H1 (cell line): ENCODE measurements at regions not wholly inside any gene's neighbourhood (a gene's known extent, or its start where the extent isn't known, plus 50 kb on each side); places are given as distances from the start of the nearest gene placed in this dataset.

ENCODE experiments used
- CTCF ChIA-PET: fragments of 300-600 bp; sonication (Branson Sonifier 250); formaldehyde crosslinking; loops from one replicate; lab custom pipeline; 2021; ENCODE audit not compliant: partially characterized antibody; lab: Charles Lee
- POLR2A ChIA-PET: fragments of 300-600 bp; sonication (Branson Sonifier 250); formaldehyde crosslinking; loops from one replicate; lab custom pipeline; 2021; ENCODE audit warnings: inconsistent platforms; ENCODE audit not compliant: partially characterized antibody; lab: Charles Lee
- DNase-seq, 2 experiments: peaks; one replicate each; pipeline versions ENCODE4 v3.0.0 to v3.0.0-alpha.2; 2010 to 2022; ENCODE audit warnings: low spot score in 2 of 2, low read depth in 1 of 2, mixed read lengths in 1 of 2
- FAIRE-seq: peaks from 2 replicates; lab custom pipeline; 2011; peaks lifted over from hg19 to GRCh38; lab: Jason Lieb, UNC
- H2AFZ ChIP-seq: 2 replicates; pipeline ENCODE4 v1.8.1; 2012; ENCODE audit warnings: low read length, inconsistent platforms
- H2AK5ac ChIP-seq: 2 replicates; pipeline ENCODE4 v1.6.1; 2013; ENCODE audit warnings: low read depth, low read length
- H2BK120ac ChIP-seq: replicated peaks from 2 replicates; pipeline ENCODE3; 2013; ENCODE audit warnings: low read depth, low read length, inconsistent platforms
- H2BK12ac ChIP-seq: 2 replicates; pipeline ENCODE4 v1.6.1; 2013; ENCODE audit warnings: low read depth, low read length
- H2BK15ac ChIP-seq: 2 replicates; pipeline ENCODE4 v1.6.1; 2013; ENCODE audit warnings: low read length
- H2BK20ac ChIP-seq: 2 replicates; pipeline ENCODE4 v1.6.1; 2013; ENCODE audit warnings: low read length
- H2BK5ac ChIP-seq: 2 replicates; pipeline ENCODE4 v1.6.1; 2013; ENCODE audit warnings: low read depth, low read length
- H3K14ac ChIP-seq: 2 replicates; pipeline ENCODE4 v1.6.1; 2013; ENCODE audit warnings: inconsistent platforms; ENCODE audit not compliant: insufficient read length
- H3K18ac ChIP-seq: 2 replicates; pipeline ENCODE4 v1.6.1; 2013; ENCODE audit warnings: low read length; ENCODE audit errors: extremely low read depth
- H3K23ac ChIP-seq: 2 replicates; pipeline ENCODE4 v1.6.1; 2013; ENCODE audit warnings: inconsistent platforms; ENCODE audit not compliant: insufficient read length
- H3K23me2 ChIP-seq: 2 replicates; pipeline ENCODE4 v1.6.1; 2013; ENCODE audit warnings: low read depth, low read length
- H3K27ac ChIP-seq: 2 replicates; pipeline ENCODE4 v1.6.1; 2011; ENCODE audit warnings: low read depth, low read length, inconsistent platforms
- H3K27me3 ChIP-seq, 4 experiments: replicated peaks in 1 of 4; 1 replicate in 1 of 4; 2 replicates in 3 of 4; pipeline versions ENCODE4 v1.6.1 to v1.8.1; 2011 to 2013; ENCODE audit warnings: low read length in 3 of 4, mild to moderate bottlenecking in 3 of 4, inconsistent platforms in 2 of 4, mixed read lengths in 2 of 4, moderate library complexity in 1 of 4; ENCODE audit not compliant: control insufficient read depth in 3 of 4, insufficient read depth in 3 of 4; ENCODE audit errors: extremely low read depth in 1 of 4
- H3K36me3 ChIP-seq, 4 experiments: 2 replicates each; pipeline versions ENCODE4 v1.6.1 to v1.8.1; 2011 to 2013; ENCODE audit warnings: mild to moderate bottlenecking in 4 of 4, low read length in 3 of 4, moderate library complexity in 2 of 4, control low read depth in 1 of 4, inconsistent platforms in 1 of 4; ENCODE audit not compliant: insufficient read depth in 4 of 4, control insufficient read depth in 2 of 4
- H3K4ac ChIP-seq: replicated peaks from 2 replicates; pipeline ENCODE3; 2013; ENCODE audit warnings: low read length, low read depth, mixed read lengths, inconsistent platforms; ENCODE audit not compliant: insufficient read length
- H3K4me1 ChIP-seq, 4 experiments: replicated peaks in 1 of 4; 1 replicate in 1 of 4; 2 replicates in 3 of 4; pipeline versions ENCODE4 v1.6.1 to v1.8.1; 2011 to 2013; ENCODE audit warnings: low read length in 3 of 4, inconsistent platforms in 2 of 4, mixed read lengths in 1 of 4; ENCODE audit not compliant: insufficient read depth in 4 of 4, control insufficient read depth in 3 of 4
- H3K4me2 ChIP-seq, 2 experiments: 2 replicates each; pipeline versions ENCODE4 v1.6.1 to v1.8.1; 2011 to 2013; ENCODE audit warnings: low read depth in 2 of 2, low read length in 2 of 2, control low read depth in 1 of 2, inconsistent platforms in 1 of 2, mild to moderate bottlenecking in 1 of 2; ENCODE audit not compliant: insufficient read depth in 1 of 2
- H3K4me3 ChIP-seq, 4 experiments: fragments of 200-600, 300-600 bp in 1 of 4; sonication (generic), shearing (Covaris generic), sonication (Bioruptor Twin) in 1 of 4; 2 replicates each; pipeline versions ENCODE4 v1.5.1 to v1.8.1; 2011 to 2016; ENCODE audit warnings: low read length in 4 of 4, low read depth in 3 of 4, control low read depth in 2 of 4, inconsistent platforms in 2 of 4, mild to moderate bottlenecking in 2 of 4, mixed read lengths in 1 of 4, moderate library complexity in 1 of 4; ENCODE audit not compliant: insufficient read depth in 2 of 4; ENCODE audit errors: extremely low read depth in 1 of 4
- H3K56ac ChIP-seq: replicated peaks from 2 replicates; pipeline ENCODE3; 2013; ENCODE audit warnings: low read depth, mild to moderate bottlenecking, mixed read lengths, low read length, inconsistent platforms; ENCODE audit not compliant: insufficient read length
- H3K79me1 ChIP-seq: 2 replicates; pipeline ENCODE4 v1.6.1; 2013; ENCODE audit warnings: low read depth, low read length, control low read depth
- H3K79me2 ChIP-seq, 2 experiments: 2 replicates each; pipeline versions ENCODE4 v1.6.1 to v1.8.1; 2012 to 2013; ENCODE audit warnings: low read length in 2 of 2, mild to moderate bottlenecking in 2 of 2, inconsistent platforms in 1 of 2; ENCODE audit not compliant: insufficient read depth in 2 of 2, control insufficient read depth in 1 of 2
- H3K9ac ChIP-seq, 4 experiments: replicated peaks in 1 of 4; 1 replicate in 1 of 4; 2 replicates in 3 of 4; pipeline versions ENCODE4 v1.6.1 to v1.8.1; 2011 to 2013; ENCODE audit warnings: low read depth in 3 of 4, low read length in 3 of 4, control low read depth in 2 of 4, mild to moderate bottlenecking in 2 of 4, moderate library complexity in 2 of 4, inconsistent platforms in 1 of 4; ENCODE audit errors: extremely low read depth in 1 of 4
- H3K9me3 ChIP-seq, 2 experiments: 2 replicates each; pipeline versions ENCODE4 v1.6.1 to v1.8.1; 2012 to 2013; ENCODE audit warnings: mild to moderate bottlenecking in 2 of 2, moderate library complexity in 2 of 2, control low read depth in 1 of 2, inconsistent platforms in 1 of 2, low read depth in 1 of 2, low read length in 1 of 2, mixed read lengths in 1 of 2; ENCODE audit not compliant: insufficient read depth in 2 of 2
- H4K20me1 ChIP-seq, 2 experiments: replicated peaks in 1 of 2; 2 replicates each; pipeline versions ENCODE3 to v1.8.1; 2011 to 2013; ENCODE audit warnings: inconsistent platforms in 2 of 2, low read length in 2 of 2, mild to moderate bottlenecking in 1 of 2; ENCODE audit not compliant: insufficient read depth in 2 of 2, control insufficient read depth in 1 of 2
- H4K5ac ChIP-seq: 2 replicates; pipeline ENCODE4 v1.6.1; 2013; ENCODE audit warnings: low read length, low read depth, mixed read lengths, inconsistent platforms; ENCODE audit not compliant: insufficient read length
- H4K8ac ChIP-seq: 2 replicates; pipeline ENCODE4 v1.8.0; 2013; ENCODE audit warnings: mild to moderate bottlenecking, moderate library complexity, low read length, inconsistent platforms; ENCODE audit not compliant: insufficient read depth; ENCODE audit errors: extremely low read depth
- H4K91ac ChIP-seq: replicated peaks from 2 replicates; pipeline ENCODE3; 2013; ENCODE audit warnings: low read length, mixed read lengths, inconsistent platforms; ENCODE audit not compliant: insufficient read length
- ASH2L ChIP-seq: fragments of 200-600, 300-600 bp; sonication (generic); IDR thresholded peaks from one replicate; pipeline ENCODE4 v1.7.1; 2017; ENCODE audit warnings: low read length
- E2F6 ChIP-seq: IDR thresholded peaks from 2 replicates; pipeline ENCODE4 v1.6.1; 2012; ENCODE audit warnings: inconsistent platforms
- EGR1 ChIP-seq: IDR thresholded peaks from 2 replicates; pipeline ENCODE4 v1.6.1; 2011; ENCODE audit warnings: low read depth, low read length, borderline replicate concordance
- POU5F1 ChIP-seq: IDR thresholded peaks from 2 replicates; pipeline ENCODE4 v1.6.1; 2011; ENCODE audit warnings: low read depth, mild to moderate bottlenecking, low read length, moderate library complexity
- RBBP5 ChIP-seq: IDR thresholded peaks from 2 replicates; pipeline ENCODE4 v1.7.1; 2012; ENCODE audit warnings: low read depth, mild to moderate bottlenecking, inconsistent platforms, low read length, moderate library complexity, borderline replicate concordance
- WGBS, 2 experiments: shearing (Covaris generic) in 1 of 2; methylation state at CpG; one replicate each; pipeline versions ENCODE4 v1.1.6 to v1.1.7; 2013 to 2015; ENCODE audit warnings: low lambda C conversion rate in 2 of 2, mixed read lengths in 2 of 2, inconsistent platforms in 1 of 2, low coverage in 1 of 2, missing lambda C conversion rate in 1 of 2; ENCODE audit not compliant: insufficient replicate concordance in 2 of 2, insufficient coverage in 1 of 2, insufficient read length in 1 of 2; ENCODE audit errors: extremely low coverage in 1 of 2, missing lambda C conversion rate in 1 of 2; 5-methylcytosine and 5-hydroxymethylcytosine counted together

- Histone ChIP-seq H2BK120ac (no peak overlapping the region), H3K23ac (no peak overlapping the region), H3K4ac (no peak overlapping the region), H4K20me1 (no peaks in the 10 kb centered on the region), H3K79me1 (no peaks in the 10 kb centered on the region), H4K5ac (no peak overlapping the region), H3K79me2 (no peaks in the 10 kb centered on the region), H4K91ac (no peak overlapping the region), H3K9me3 (no peaks in the 10 kb centered on the region), H2BK20ac (no peak overlapping the region), H2BK5ac (no peak overlapping the region), H3K4me3 (no peak overlapping the region), H2BK15ac (no peak overlapping the region), H3K4me2 (no peak overlapping the region), H2AFZ (no peak overlapping the region), H3K14ac (no peak overlapping the region), H3K56ac (no peak overlapping the region), H3K23me2 (peaks cover 2% of the 10 kb centered on the region; the same call in 1 of the 2 replicates), H2BK12ac (no peak overlapping the region), H3K9ac (no peak overlapping the region), H3K27ac (no peak overlapping the region), H3K27me3 (no peaks in the 10 kb centered on the region), H3K4me1 (no peaks in the 10 kb centered on the region), H4K8ac (no peak overlapping the region), H3K36me3 (no peaks in the 10 kb centered on the region), H3K18ac (no peak overlapping the region), H2AK5ac (no peak overlapping the region)
- 0% methylated on average over 1 of the region's 1 CpG; no CpG with 5 or more reads in 1 of the 2 experiments for WGBS, 2 experiments
- DNase-seq (no peak), FAIRE-seq (no peak)
- ChIA-PET CTCF (interaction anchor here (1.1 to 3.3 kb wide), 4 partner anchors 21 to 108 kb away, joined by 3 to 25 read pairs (median 4); no protein-coding TSS in a partner anchor), POLR2A (no interaction called here)
- TF ChIP-seq E2F6 (no peak), EGR1 (no peak), RBBP5 (no peak), POU5F1 (no peak), ASH2L (no peak)
Observed at GRCh38 chr12:67200386-67200785, 68.8 kb upstream of the CAND1 start.
